ENCODE measurements at regions not wholly inside any gene's neighbourhood (a gene's known extent, or its start where the extent isn't known, plus 50 kb on each side); places are given as distances from the start of the nearest gene placed in this dataset.

DNA sequence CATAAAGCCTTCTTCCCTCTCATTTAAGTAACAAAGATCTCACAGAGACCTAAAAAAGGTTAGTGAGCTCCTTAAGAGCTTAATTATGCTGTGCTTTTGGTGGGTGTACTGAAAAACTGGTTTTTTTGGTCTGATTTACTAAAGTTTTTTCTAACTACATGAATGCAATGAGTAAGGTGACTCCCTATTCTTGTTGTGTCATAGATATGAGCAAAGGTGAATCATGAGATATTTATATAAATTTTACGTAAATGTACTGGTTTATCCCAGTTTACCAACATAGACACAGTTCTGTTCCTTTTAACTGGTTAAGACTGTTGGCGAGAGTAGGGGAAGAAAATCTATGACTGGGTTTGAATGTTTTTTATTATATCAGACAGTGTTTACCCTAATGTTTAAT is 250.5 kb downstream of the NR2F1-AS1 start:
- no peaks in the 10 kb centered on the region for H3K27me3 ChIP-seq (replicated peaks in 1 of 4; ENCODE audit: control extremely low read depth in 1 of 4, control insufficient read depth in 3 of 4, insufficient read depth in 4 of 4, low read length in 3 of 4)
- CTCF ChIA-PET, result no interaction called here
- DNase-seq (no peak), ATAC-seq (ENCODE audit: low read depth) (no peak)
- no peak overlapping the region for H3K27ac Mint-ChIP-seq
- H3K9me3 Mint-ChIP-seq (ENCODE audit: insufficient read depth), result no peaks in the 10 kb centered on the region
- intact Hi-C loops (cut with micrococcal nuclease), result no loop called here
- H3K36me3 ChIP-seq (replicated peaks in 1 of 2; ENCODE audit: control extremely low read depth in 1 of 2, control insufficient read depth in 1 of 2, extremely low read depth in 1 of 2, insufficient read depth in 2 of 2, low read length in 1 of 2), result no peaks in the 10 kb centered on the region
- H3K9me3 ChIP-seq (ENCODE audit: control extremely low read depth in 1 of 3, control insufficient read depth in 2 of 3, insufficient read depth in 1 of 3, low read length in 2 of 3), result peaks cover 0 to 3% (median 0%) of the 10 kb centered on the region in 3 donors
- POLR2A ChIA-PET, result no interaction called here
- TF ChIP-seq, protein P1, sequence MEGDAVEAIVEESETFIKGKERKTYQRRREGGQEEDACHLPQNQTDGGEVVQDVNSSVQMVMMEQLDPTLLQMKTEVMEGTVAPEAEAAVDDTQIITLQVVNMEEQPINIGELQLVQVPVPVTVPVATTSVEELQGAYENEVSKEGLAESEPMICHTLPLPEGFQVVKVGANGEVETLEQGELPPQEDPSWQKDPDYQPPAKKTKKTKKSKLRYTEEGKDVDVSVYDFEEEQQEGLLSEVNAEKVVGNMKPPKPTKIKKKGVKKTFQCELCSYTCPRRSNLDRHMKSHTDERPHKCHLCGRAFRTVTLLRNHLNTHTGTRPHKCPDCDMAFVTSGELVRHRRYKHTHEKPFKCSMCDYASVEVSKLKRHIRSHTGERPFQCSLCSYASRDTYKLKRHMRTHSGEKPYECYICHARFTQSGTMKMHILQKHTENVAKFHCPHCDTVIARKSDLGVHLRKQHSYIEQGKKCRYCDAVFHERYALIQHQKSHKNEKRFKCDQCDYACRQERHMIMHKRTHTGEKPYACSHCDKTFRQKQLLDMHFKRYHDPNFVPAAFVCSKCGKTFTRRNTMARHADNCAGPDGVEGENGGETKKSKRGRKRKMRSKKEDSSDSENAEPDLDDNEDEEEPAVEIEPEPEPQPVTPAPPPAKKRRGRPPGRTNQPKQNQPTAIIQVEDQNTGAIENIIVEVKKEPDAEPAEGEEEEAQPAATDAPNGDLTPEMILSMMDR (IDR thresholded peaks at IDR 0.05), result no peak
- TF ChIP-seq EZH2 (IDR thresholded peaks at IDR 0.05; ENCODE audit: borderline replicate concordance, insufficient read depth, low read depth, low read length, poor library complexity, severe bottlenecking), result no peak
- WGBS (ENCODE audit: insufficient coverage), result no CpG with 5 or more reads among the region's 2 CpGs
- no peak overlapping the region for H3K4me2 ChIP-seq (replicated peaks; ENCODE audit: low read depth, low read length, poor library complexity, severe bottlenecking)
- no peak overlapping the region for H3K4me3 Mint-ChIP-seq
- no peak overlapping the region for H3K4me3 ChIP-seq (ENCODE audit: control extremely low read depth in 1 of 5, extremely low read depth in 1 of 5, insufficient read depth in 1 of 5, low read depth in 2 of 5, low read length in 4 of 5)
- H3K27me3 Mint-ChIP-seq, result no peaks in the 10 kb centered on the region
- H2AFZ ChIP-seq (ENCODE audit: insufficient read depth, low read depth, low read length, poor library complexity, severe bottlenecking), result no peak overlapping the region
- no peak overlapping the region for H3K27ac ChIP-seq (ENCODE audit: low read length in 2 of 2)
- H3K4me1 Mint-ChIP-seq, result no peaks in the 10 kb centered on the region
- H3K79me2 ChIP-seq (ENCODE audit: control insufficient read depth, insufficient read depth, low read length), result no peaks in the 10 kb centered on the region
- H3K9ac ChIP-seq (ENCODE audit: low read length), result no peak overlapping the region
- no peaks in the 10 kb centered on the region for H3K4me1 ChIP-seq (ENCODE audit: control insufficient read depth in 2 of 2, insufficient read depth in 2 of 2, low read length in 2 of 2)
- no peaks in the 10 kb centered on the region for H4K20me1 ChIP-seq (ENCODE audit: control insufficient read depth, insufficient read depth, low read length, poor library complexity, severe bottlenecking)

DNA sequence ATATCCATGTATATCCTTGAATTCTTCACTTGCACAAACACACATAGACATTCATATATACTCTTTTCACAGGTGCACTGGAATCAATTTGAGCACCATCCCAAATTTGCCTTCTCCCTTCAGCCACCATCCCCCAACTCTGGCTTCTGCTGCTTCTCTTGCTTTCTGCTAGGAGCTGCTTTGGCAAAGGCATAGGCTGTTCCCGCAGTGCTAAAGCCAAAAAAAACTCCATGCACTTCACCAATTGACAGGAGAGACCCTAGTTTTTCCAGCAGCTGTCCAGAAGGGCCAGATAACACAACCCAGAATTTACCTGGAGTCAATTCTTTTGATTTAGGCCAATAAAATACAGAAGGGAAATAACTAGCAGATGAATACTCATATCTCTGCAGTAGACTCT is 251.3 kb downstream of the NR2F1-AS1 start:
- Histone ChIP-seq H3K4me1 (ENCODE audit: control insufficient read depth in 2 of 2, insufficient read depth in 2 of 2, low read length in 2 of 2) (no peaks in the 10 kb centered on the region), H4K20me1 (ENCODE audit: control insufficient read depth, insufficient read depth, low read length, poor library complexity, severe bottlenecking) (no peaks in the 10 kb centered on the region), H2AFZ (ENCODE audit: insufficient read depth, low read depth, low read length, poor library complexity, severe bottlenecking) (no peak overlapping the region), H3K27me3 (replicated peaks in 1 of 4; ENCODE audit: control extremely low read depth in 1 of 4, control insufficient read depth in 3 of 4, insufficient read depth in 4 of 4, low read length in 3 of 4) (no peaks in the 10 kb centered on the region), H3K79me2 (ENCODE audit: control insufficient read depth, insufficient read depth, low read length) (no peaks in the 10 kb centered on the region), H3K27ac (ENCODE audit: low read length in 2 of 2) (no peak overlapping the region), H3K36me3 (replicated peaks in 1 of 2; ENCODE audit: control extremely low read depth in 1 of 2, control insufficient read depth in 1 of 2, extremely low read depth in 1 of 2, insufficient read depth in 2 of 2, low read length in 1 of 2) (no peaks in the 10 kb centered on the region), H3K4me3 (ENCODE audit: control extremely low read depth in 1 of 5, extremely low read depth in 1 of 5, insufficient read depth in 1 of 5, low read depth in 2 of 5, low read length in 4 of 5) (no peak overlapping the region), H3K9ac (ENCODE audit: low read length) (no peak overlapping the region), H3K9me3 (ENCODE audit: control extremely low read depth in 1 of 3, control insufficient read depth in 2 of 3, insufficient read depth in 1 of 3, low read length in 2 of 3) (peaks cover 0 to 3% (median 0%) of the 10 kb centered on the region in 3 donors), H3K4me2 (replicated peaks; ENCODE audit: low read depth, low read length, poor library complexity, severe bottlenecking) (no peak overlapping the region)
- no peak overlapping the region for H3K4me3 Mint-ChIP-seq
- no peaks in the 10 kb centered on the region for H3K27me3 Mint-ChIP-seq
- intact Hi-C loops (cut with micrococcal nuclease), result no loop called here
- POLR2A ChIA-PET, result no interaction called here
- H3K9me3 Mint-ChIP-seq (ENCODE audit: insufficient read depth), result peaks cover under 1% of the 10 kb centered on the region
- no peaks in the 10 kb centered on the region for H3K4me1 Mint-ChIP-seq
- TF ChIP-seq, protein P1 (IDR thresholded peaks at IDR 0.05), result no peak
- no peak for TF ChIP-seq EZH2 (IDR thresholded peaks at IDR 0.05; ENCODE audit: borderline replicate concordance, insufficient read depth, low read depth, low read length, poor library complexity, severe bottlenecking)
- H3K27ac Mint-ChIP-seq, result no peak overlapping the region
- CTCF ChIA-PET, result no interaction called here
- 71% methylated on average over 1 of the region's 1 CpG for WGBS (ENCODE audit: insufficient coverage)
- DNase-seq (no peak), ATAC-seq (ENCODE audit: low read depth) (no peak)

Data from B cell (primary cell).